ENCODE measurements at regions not wholly inside any gene's neighbourhood (a gene's known extent, or its start where the extent isn't known, plus 50 kb on each side); places are given as distances from the start of the nearest gene placed in this dataset.

DNA sequence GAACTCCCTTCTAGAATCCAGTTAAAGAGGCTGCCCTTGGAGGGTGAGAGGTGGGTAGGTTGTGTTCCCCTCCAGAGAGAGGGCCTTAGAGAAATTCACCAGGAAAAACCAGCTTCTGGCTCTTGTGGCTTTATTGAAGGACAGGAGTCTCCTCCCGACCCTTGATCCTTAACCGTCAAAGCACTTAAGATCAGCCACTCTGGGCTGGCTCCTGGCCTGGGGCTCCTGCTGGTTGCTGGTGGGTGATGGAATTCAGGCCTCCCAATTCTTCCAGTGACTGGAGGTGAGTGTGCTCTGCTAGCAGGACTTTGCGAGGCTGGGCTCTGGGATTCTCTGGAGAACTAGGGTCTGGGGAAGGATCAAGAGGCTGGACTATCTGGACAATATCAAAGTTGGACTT, 75.6 kb upstream of the LGSN start:
- TF ChIP-seq, protein P1, sequence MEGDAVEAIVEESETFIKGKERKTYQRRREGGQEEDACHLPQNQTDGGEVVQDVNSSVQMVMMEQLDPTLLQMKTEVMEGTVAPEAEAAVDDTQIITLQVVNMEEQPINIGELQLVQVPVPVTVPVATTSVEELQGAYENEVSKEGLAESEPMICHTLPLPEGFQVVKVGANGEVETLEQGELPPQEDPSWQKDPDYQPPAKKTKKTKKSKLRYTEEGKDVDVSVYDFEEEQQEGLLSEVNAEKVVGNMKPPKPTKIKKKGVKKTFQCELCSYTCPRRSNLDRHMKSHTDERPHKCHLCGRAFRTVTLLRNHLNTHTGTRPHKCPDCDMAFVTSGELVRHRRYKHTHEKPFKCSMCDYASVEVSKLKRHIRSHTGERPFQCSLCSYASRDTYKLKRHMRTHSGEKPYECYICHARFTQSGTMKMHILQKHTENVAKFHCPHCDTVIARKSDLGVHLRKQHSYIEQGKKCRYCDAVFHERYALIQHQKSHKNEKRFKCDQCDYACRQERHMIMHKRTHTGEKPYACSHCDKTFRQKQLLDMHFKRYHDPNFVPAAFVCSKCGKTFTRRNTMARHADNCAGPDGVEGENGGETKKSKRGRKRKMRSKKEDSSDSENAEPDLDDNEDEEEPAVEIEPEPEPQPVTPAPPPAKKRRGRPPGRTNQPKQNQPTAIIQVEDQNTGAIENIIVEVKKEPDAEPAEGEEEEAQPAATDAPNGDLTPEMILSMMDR (conservative IDR thresholded peaks at IDR 0.05; ENCODE audit: low read depth, low read length), result no peak
- no peak overlapping the region for H3K4me3 ChIP-seq (ENCODE audit: low read length)
- no peak for DNase-seq (ENCODE audit: low read depth)

DNA sequence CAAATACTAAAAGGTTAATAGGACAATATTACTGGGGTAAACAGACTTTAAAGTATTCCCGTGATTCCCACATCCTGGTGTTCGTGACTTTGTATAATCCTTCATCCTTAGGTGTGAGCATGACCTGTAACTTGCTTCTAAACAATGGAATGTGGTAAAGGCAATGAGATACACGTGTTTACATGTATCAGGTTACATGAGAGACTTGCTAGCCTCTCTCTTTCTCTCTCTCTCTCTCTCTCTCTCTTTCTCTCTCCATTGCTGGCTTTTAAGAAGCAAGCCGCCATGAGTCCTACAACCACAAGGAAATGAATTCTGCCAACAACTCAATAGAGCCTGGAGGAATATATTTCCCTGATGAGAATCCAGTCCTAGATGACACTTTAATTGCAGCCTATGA, 83.9 kb upstream of the LGSN start:
- no peak overlapping the region for H3K4me3 ChIP-seq (ENCODE audit: low read length)
- no peak for DNase-seq (ENCODE audit: low read depth)
- TF ChIP-seq, protein P1 (conservative IDR thresholded peaks at IDR 0.05; ENCODE audit: low read depth, low read length), result no peak

DNA sequence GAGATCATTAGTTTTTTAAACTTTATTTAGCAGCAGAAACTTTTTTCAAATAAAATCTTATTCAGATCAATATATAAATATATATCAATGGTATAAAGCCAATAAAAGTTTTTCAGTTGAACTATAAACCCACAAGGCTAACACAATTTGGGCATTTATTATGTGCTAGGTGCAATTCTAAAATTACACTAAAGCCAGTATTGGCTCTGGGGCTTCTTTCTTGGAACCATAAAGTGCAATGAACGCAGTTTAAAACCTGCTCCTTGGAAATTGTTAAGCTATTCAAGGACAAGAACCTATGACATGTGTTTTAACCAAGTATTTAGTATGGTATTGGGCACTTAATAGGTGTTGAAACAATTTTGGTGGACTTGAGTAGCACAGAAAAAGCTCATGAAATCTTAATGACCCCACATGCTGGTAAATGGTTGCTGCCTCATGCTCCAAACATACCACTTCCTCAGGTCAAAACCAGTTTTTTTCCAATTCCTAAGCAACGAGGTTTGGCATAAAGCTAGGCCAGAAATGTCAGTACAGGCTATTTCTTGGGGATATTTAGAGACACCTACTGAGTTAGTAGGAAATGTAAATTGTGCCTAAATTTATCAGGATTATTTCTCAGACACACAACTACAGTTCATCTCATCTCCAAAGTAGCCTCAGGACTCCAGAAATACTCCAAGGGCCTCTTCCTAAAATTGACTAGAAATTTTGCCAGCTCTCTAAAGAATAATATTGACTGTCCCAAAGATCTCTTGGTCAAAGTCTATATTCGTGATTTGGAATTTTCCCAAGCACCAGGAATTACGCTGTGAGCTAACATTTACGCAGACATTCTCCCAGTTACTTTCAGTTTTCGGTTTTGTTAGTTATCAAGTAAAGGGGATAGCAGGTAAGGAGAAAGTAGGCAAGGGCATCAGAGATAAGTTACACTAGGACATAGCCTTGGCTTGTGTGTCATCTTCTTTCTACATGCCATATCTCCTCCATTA, 90.9 kb upstream of the LGSN start:
- DNase-seq (ENCODE audit: low read depth), result no peak
- H3K4me3 ChIP-seq (ENCODE audit: low read length), result no peak overlapping the region
- TF ChIP-seq, protein P1 (conservative IDR thresholded peaks at IDR 0.05; ENCODE audit: low read depth, low read length), result no peak

DNA sequence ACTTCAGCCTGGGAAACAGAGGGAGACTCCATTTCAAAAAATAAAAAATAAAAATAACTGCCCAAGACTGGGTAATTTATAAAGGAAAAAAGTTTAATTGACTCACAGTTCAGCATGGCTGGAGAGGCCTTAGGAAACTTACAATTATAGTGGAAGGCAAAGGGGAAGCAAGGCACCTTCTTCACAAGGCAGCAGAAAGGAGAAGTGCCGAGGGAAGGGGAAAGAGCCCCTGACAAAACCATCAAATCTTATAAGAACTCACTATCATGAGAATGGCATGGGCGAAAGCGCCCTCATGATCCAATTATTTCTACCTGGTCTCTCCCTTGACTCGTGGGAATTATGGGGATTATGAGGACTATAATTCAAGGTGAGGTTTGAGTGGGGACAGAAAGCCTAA, 95.5 kb upstream of the LGSN start:
- DNase-seq (ENCODE audit: low read depth), result no peak
- no peak overlapping the region for H3K4me3 ChIP-seq (ENCODE audit: low read length)
- TF ChIP-seq, protein P1 (conservative IDR thresholded peaks at IDR 0.05; ENCODE audit: low read depth, low read length), result no peak

DNA sequence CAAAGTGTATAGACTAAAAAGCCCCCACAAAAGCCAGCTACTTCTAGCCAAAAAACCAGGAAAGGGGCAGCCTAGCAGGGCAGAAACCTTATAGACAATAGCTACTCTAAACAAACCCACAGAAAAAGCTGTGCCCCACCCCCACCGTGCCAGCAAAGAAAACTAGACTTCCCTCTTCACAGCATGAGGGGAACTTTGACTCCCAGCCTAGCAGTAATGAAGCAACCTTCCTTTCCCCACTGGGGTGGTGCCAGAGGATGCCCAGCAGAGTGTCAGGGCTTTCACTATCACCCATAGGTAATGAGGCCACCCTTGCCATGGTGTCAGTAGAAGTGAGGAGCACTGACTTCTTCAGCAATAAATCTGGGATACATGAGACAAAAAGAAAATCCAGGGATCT, 99.0 kb upstream of the LGSN start:
- H3K4me3 ChIP-seq (ENCODE audit: low read length), result no peak overlapping the region
- DNase-seq (ENCODE audit: low read depth), result no peak
- TF ChIP-seq, protein P1 (conservative IDR thresholded peaks at IDR 0.05; ENCODE audit: low read depth, low read length), result no peak

DNA sequence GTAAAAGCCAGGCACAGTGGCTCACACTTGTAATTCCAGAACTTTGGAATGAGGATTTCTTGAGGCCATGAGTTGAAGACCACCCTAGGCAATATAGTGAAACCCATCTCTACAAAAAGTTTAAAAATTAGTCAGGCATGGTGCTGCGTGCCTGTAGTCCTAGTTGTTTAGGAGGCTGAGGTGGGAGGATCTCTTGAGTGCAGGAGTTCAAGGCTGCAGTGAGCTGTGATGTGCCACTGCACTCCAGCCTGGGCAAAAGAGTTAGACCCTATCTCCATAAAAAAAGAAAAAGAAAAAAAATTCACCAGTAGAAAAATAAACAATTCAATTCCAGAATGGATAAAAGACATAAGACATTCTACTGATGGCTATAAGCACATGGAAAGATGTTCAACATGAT, 104.9 kb upstream of the LGSN start:
- TF ChIP-seq, protein P1 (conservative IDR thresholded peaks at IDR 0.05; ENCODE audit: low read depth, low read length), result no peak
- H3K4me3 ChIP-seq (ENCODE audit: low read length), result no peak overlapping the region
- DNase-seq (ENCODE audit: low read depth), result no peak

DNA sequence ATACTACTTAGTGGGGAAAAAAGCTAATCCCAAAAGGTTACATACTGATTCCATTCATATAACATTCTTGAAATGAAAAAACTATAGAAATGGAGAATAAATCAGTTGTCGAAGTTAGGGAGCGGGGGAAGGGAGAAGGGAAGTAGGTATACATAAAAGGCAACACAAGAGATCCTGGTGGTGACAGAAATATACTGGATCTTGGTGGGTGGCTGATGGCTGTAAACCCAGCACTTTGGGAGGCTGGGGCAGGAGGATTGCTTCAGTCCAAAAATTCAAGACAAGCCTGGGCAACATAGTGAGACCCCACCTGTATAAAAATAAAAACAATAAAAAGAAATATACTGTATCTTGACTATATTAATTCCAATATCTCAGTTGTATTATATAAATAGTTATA, 105.7 kb upstream of the LGSN start:
- no peak overlapping the region for H3K4me3 ChIP-seq (ENCODE audit: low read length)
- DNase-seq (ENCODE audit: low read depth), result no peak
- TF ChIP-seq, protein P1 (conservative IDR thresholded peaks at IDR 0.05; ENCODE audit: low read depth, low read length), result no peak
